ENCODE measurements at regions not wholly inside any gene's neighbourhood (a gene's known extent, or its start where the extent isn't known, plus 50 kb on each side); places are given as distances from the start of the nearest gene placed in this dataset.

GRCh38 chrX:122833230-122833629, 350.8 kb upstream of the GRIA3 start:
- TF ChIP-seq, protein P1, sequence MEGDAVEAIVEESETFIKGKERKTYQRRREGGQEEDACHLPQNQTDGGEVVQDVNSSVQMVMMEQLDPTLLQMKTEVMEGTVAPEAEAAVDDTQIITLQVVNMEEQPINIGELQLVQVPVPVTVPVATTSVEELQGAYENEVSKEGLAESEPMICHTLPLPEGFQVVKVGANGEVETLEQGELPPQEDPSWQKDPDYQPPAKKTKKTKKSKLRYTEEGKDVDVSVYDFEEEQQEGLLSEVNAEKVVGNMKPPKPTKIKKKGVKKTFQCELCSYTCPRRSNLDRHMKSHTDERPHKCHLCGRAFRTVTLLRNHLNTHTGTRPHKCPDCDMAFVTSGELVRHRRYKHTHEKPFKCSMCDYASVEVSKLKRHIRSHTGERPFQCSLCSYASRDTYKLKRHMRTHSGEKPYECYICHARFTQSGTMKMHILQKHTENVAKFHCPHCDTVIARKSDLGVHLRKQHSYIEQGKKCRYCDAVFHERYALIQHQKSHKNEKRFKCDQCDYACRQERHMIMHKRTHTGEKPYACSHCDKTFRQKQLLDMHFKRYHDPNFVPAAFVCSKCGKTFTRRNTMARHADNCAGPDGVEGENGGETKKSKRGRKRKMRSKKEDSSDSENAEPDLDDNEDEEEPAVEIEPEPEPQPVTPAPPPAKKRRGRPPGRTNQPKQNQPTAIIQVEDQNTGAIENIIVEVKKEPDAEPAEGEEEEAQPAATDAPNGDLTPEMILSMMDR (IDR thresholded peaks at IDR 0.05) = no peak
- no peak for TF ChIP-seq POLR2A (IDR thresholded peaks at IDR 0.05)
